GM20000 (cell line): ENCODE measurements at regions not wholly inside any gene's neighbourhood (a gene's known extent, or its start where the extent isn't known, plus 50 kb on each side); places are given as distances from the start of the nearest gene placed in this dataset.

Experiments used
- DNase-seq: peaks from one replicate; pipeline ENCODE4 v3.0.0; 2012; ENCODE audit warnings: low spot score
- CTCF ChIP-seq: IDR thresholded peaks from 2 replicates; pipeline ENCODE4 v1.5.1; 2012; ENCODE audit warnings: mild to moderate bottlenecking, control low read depth; ENCODE audit errors: extremely low read depth, missing control alignments

GRCh38 chr19:29056535-29056934 lies 156.4 kb downstream of the UQCRFS1 start:
- no peak for TF ChIP-seq CTCF
- DNase-seq, result no peak

GRCh38 chr19:29054886-29055675 lies 157.9 kb downstream of the UQCRFS1 start:
- no peak for DNase-seq
- no peak for TF ChIP-seq CTCF

GRCh38 chr19:29048873-29049272 lies 164.1 kb downstream of the UQCRFS1 start:
- no peak for TF ChIP-seq CTCF
- DNase-seq, result no peak

- TF ChIP-seq CTCF, result no peak
- DNase-seq, result no peak
These were observed 167.2 kb downstream of the UQCRFS1 start for GRCh38 chr19:29045679-29046254.

- TF ChIP-seq CTCF, result no peak
These were observed 168.9 kb downstream of the UQCRFS1 start for GRCh38 chr19:29044037-29044436.

GRCh38 chr19:29042450-29042849 lies 170.5 kb downstream of the UQCRFS1 start:
- no peak for DNase-seq
- TF ChIP-seq CTCF, result no peak

More at GRCh38 chr19:29044037-29044436, 168.9 kb downstream of the UQCRFS1 start:
- no peak for DNase-seq

GRCh38 chr19:29040951-29041350 lies 172.0 kb downstream of the UQCRFS1 start:
- no peak for TF ChIP-seq CTCF
- DNase-seq, result no peak
